SK-N-SH treated with all-trans-retinoic acid at 6 μM for 48 hours (cell line): ENCODE measurements at regions not wholly inside any gene's neighbourhood (a gene's known extent, or its start where the extent isn't known, plus 50 kb on each side); places are given as distances from the start of the nearest gene placed in this dataset.

Experiments used
- BACH2 ChIP-seq: fragments of 250-450 bp; sonication (Bioruptor Pico); IDR thresholded peaks from 2 replicates; pipeline ENCODE4 v1.9.0; 2021; ENCODE audit warnings: mild to moderate bottlenecking, borderline replicate concordance
- CREB5 ChIP-seq: fragments of 250-450 bp; sonication (Bioruptor Pico); IDR thresholded peaks from 2 replicates; pipeline ENCODE4 v1.5.1; 2020; ENCODE audit warnings: low read depth, mild to moderate bottlenecking, moderate library complexity
- CSDC2 ChIP-seq: fragments of 250-450 bp; sonication (Bioruptor Pico); IDR thresholded peaks from 2 replicates; pipeline ENCODE4 v1.5.0; 2020; ENCODE audit warnings: mild to moderate bottlenecking, moderate library complexity
- ESRRG ChIP-seq: fragments of 250-450 bp; sonication (Bioruptor Pico); IDR thresholded peaks from 2 replicates; pipeline ENCODE4 v1.6.1; 2021; ENCODE audit warnings: mild to moderate bottlenecking
- OSR1 ChIP-seq: fragments of 250-450 bp; sonication (Bioruptor Pico); IDR thresholded peaks from 2 replicates; pipeline ENCODE4 v1.8.0; 2022; ENCODE audit warnings: moderate library complexity, mild to moderate bottlenecking, inconsistent platforms
- PATZ1 ChIP-seq: fragments of 250-450 bp; sonication (Bioruptor Pico); IDR thresholded peaks from 2 replicates; pipeline ENCODE4 v1.8.0; 2020; ENCODE audit warnings: mild to moderate bottlenecking, moderate library complexity, borderline replicate concordance
- POU6F1 ChIP-seq: fragments of 250-450 bp; sonication (Bioruptor Pico); IDR thresholded peaks from 2 replicates; pipeline ENCODE4 v1.8.0; 2021; ENCODE audit warnings: low read depth, mild to moderate bottlenecking, moderate library complexity, borderline replicate concordance
- PPARA ChIP-seq: fragments of 250-450 bp; sonication (Bioruptor Pico); IDR thresholded peaks from 2 replicates; pipeline ENCODE4 v1.5.0; 2020; ENCODE audit warnings: mild to moderate bottlenecking, borderline replicate concordance
- RARB ChIP-seq: fragments of 250-450 bp; sonication (Bioruptor Pico); IDR thresholded peaks from 2 replicates; pipeline ENCODE4 v1.8.0; 2021; ENCODE audit warnings: mild to moderate bottlenecking, moderate library complexity
- SNAI2 ChIP-seq: fragments of 250-450 bp; sonication (Bioruptor Pico); IDR thresholded peaks from 2 replicates; pipeline ENCODE4 v1.5.0; 2020; ENCODE audit warnings: mild to moderate bottlenecking, moderate library complexity
- TOX ChIP-seq: fragments of 250-450 bp; sonication (Bioruptor Pico); IDR thresholded peaks from 2 replicates; pipeline ENCODE4 v1.8.0; 2021; ENCODE audit warnings: mild to moderate bottlenecking, moderate library complexity, borderline replicate concordance
- ZC3H10 ChIP-seq: fragments of 250-450 bp; sonication (Bioruptor Pico); IDR thresholded peaks from 2 replicates; pipeline ENCODE4 v1.5.1; 2021; ENCODE audit warnings: mild to moderate bottlenecking, moderate library complexity
- ZFP30 ChIP-seq: fragments of 450-650 bp; formaldehyde crosslinking; IDR thresholded peaks from 2 replicates; pipeline ENCODE4 v1.5.0; 2022; ENCODE audit warnings: mild to moderate bottlenecking, moderate library complexity
- ZNF70 ChIP-seq: fragments of 450-650 bp; formaldehyde crosslinking; IDR thresholded peaks from 2 replicates; pipeline ENCODE4 v1.5.0; 2020; ENCODE audit warnings: mild to moderate bottlenecking, moderate library complexity

- no peak for TF ChIP-seq CSDC2 (CRISPR knock-in tag)
- TF ChIP-seq SNAI2 (CRISPR knock-in tag) = no peak
- TF ChIP-seq ZNF70 (CRISPR knock-in tag) = no peak
- TF ChIP-seq PATZ1 (CRISPR knock-in tag) = no peak
- TF ChIP-seq TOX (CRISPR knock-in tag) = no peak
- TF ChIP-seq POU6F1 (CRISPR knock-in tag) = no peak
- no peak for TF ChIP-seq ESRRG (CRISPR knock-in tag)
- TF ChIP-seq BACH2 = no peak
- no peak for TF ChIP-seq ZC3H10 (CRISPR knock-in tag)
- no peak for TF ChIP-seq CREB5 (CRISPR knock-in tag)
- no peak for TF ChIP-seq OSR1 (CRISPR knock-in tag)
- no peak for TF ChIP-seq ZFP30
- no peak for TF ChIP-seq RARB (CRISPR knock-in tag)
- TF ChIP-seq PPARA (CRISPR knock-in tag) = no peak
Measured at GRCh38 chr2:190785334-190785733, 95.3 kb upstream of the GLS start.
